NCI-H226 (cell line): ENCODE measurements at regions not wholly inside any gene's neighbourhood (a gene's known extent, or its start where the extent isn't known, plus 50 kb on each side); places are given as distances from the start of the nearest gene placed in this dataset.
A peak's percentile ranks its signal among the peaks of the same experiment; 100 is the strongest.
"Not testable (repeated sequence)": the region's sequence is repeated elsewhere in the genome, so short reads cannot be mapped to it uniquely, and the experiment has no call there.

ENCODE experiments used
- DNase-seq: peaks from one replicate; pipeline ENCODE4 v3.0.0-alpha.2; 2015

DNA sequence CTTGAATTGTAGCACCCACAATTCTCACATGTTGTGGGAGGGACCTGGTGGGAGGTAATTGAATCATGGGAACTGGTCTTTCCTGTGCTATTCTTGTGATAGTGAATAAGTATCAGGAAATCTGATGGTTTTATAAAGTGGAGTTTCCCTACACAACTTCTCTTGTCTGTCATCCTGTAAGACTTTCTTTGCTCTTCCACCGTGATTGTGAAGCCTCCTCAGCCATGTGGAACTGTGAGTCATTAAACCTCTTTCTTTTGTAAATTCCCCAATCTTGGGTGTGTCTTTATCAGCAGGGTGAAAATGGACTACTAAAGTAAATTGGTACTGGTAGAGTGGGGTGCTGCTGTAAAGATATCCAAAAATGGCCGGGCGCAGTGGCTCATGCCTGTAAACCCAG is 215.6 kb downstream of the LIG4 start:
- peak; percentile 4 for DNase-seq

DNA sequence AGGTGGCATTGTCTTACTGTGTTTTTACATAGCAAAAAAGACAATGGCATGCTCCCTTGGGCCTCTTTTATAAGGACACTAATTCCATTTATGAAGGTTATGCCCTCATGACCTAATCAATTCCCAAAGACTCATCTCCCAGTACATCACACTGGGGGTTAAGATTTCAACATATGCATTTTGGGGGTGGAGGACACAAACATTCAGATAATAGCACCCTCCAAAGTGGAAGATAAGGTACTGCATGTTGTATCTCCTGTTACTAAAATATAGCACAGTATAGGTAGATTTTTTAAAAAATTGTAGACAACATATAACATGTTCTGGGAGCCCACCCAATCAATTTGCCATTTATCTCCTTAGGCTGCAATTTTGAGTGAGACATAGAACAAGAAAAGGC is 221.2 kb downstream of the LIG4 start:
- no peak for DNase-seq

DNA sequence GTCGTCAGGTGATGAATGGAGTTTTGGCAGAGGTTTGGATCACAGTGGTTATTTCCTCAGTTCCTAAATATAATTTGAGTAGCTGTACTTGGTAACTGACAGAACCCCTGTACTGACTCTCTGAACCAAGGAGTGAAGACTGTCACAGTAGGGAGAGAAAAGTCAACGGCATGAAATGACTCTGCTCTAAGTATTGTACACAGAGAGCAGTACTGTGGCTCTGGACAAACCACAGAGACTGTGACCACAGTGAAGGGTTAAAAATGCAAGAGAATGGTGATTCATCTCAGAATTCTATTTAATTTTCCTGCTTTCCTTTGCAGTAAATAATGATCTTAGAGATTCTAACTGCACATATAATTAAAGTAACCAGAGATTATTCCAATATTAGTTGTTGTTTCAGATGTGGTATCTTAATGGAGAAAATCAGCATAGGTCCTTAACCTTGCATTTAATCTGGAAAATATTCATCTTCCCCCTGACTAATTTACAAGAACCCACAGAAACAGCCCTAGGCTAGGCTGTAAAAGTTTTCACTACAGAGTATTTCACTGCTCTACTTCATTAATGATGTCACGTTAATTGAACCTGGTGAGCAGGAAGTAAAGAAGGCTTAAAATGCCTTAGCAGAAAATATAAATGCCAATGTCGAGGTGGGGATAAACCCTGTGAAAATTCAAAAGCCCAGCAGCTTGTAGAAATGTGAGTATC is 221.9 kb downstream of the LIG4 start:
- no peak for DNase-seq

DNA sequence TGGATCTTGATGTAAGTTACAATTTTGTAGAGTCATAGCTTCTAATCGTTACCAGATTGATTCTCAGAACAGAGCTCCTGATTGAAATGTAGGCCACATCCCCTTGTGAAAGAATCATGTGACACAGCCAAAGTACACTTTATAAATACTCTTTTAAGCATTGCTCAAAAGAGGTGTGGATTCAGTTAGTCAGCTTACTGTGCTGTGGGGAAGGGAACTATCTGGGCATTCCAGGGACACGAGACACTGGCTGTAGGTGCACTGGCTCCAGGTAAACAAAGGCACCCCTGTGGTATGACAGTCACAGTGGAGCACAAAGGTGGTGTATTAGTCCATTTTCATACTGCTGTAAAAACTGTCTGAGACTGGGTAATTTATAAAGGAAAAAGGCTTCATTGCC is 222.8 kb downstream of the LIG4 start:
- DNase-seq: peak; percentile 4

DNA sequence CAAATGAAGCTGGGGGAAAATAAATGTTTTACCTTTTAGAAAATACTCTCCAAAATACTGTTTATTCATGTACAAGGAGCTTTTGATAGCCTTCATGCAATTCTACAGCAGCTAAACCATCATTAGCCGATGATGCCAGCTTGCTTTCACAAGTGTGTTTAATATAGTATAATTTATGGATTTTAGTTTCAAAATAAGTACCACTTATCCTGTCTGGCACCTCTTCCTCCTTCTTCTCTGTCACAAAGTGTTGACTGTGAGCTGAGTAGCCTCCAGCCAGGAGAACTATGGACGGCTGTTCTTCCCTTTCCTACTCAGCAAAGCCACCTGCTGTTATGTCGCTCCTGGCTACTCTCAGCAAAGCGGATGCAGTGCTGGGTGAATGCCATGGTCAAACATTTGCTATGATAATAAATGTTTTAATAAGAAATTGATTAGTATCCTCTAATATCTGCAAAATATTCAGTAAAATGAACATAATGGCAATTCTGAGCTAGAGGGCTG is 238.2 kb downstream of the LIG4 start:
- DNase-seq: no peak

DNA sequence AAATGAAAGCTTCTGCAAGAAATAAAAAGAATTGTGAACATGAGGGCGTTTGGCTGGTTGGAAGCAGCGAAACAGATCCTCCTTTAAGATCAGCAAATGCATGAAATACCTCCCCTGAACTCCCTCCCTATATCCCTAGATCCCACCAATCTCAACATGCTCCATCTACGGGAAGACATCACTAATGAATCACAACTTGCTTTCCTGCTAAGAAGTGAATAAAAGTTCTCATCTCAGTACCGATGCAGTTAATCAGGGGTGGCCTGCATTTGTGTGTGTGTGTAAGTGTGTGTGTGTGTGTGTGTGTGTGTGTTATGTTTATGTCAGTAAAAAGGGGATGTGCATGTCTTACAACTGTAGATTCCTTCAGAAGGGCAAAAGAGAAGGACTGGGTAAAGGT is 238.7 kb downstream of the LIG4 start:
- DNase-seq: no peak

DNA sequence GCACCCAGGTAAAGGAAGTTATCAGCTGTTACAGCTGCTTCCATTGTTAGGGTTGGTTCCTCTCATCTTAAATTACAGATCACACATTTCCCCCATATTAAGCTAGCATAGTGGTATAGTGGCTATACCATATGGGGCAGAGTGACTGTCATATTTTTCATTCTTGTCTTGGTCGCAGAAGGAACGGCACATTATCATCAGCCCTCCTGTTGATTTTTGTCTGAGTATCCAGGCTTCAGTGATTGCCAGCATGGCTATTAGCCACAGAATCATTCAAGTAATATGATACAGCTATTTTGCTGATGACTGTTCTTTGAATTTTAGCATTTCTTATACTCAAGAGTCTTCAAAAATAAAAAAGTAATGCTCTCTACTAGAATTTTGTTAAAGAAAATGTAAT is 240.9 kb downstream of the LIG4 start:
- no peak for DNase-seq

DNA sequence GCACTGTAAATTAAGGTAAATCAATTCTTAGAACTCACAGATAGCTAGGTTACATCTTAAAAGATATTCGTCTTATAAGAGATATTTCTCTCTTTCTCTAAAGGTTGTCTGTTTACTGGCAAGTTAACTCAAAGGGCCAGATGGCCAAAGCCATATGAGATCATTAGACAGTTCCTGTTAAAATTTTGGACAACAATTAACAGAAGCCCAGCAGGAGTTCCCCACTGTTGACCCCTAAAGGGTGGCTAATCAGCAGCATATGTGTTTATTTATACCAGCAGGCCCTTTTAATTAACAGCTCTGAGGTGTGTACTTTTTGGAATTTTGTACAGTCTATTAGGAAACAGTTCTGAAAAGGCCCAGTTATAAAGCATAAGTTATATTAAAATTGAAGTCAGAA is 245.8 kb downstream of the LIG4 start:
- no peak for DNase-seq

DNA sequence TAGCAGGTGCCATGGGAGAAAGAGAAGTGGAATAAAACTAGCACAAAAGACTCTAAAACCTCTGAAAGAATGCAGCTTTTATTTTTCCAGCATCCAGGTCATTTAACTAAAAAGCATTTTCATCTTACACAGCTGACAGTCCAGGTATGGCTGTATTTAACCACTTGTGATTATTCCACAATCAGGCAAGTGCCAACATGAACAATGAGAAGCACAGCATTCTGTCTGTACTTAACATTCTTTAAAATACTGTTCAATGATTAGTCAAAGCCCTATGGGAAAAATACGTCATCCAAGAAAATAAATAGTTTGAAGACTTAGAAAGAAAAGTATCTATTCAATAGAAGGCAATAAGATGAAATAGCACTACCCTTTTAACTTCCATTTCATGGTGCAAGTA is 246.9 kb downstream of the LIG4 start:
- no peak for DNase-seq

DNA sequence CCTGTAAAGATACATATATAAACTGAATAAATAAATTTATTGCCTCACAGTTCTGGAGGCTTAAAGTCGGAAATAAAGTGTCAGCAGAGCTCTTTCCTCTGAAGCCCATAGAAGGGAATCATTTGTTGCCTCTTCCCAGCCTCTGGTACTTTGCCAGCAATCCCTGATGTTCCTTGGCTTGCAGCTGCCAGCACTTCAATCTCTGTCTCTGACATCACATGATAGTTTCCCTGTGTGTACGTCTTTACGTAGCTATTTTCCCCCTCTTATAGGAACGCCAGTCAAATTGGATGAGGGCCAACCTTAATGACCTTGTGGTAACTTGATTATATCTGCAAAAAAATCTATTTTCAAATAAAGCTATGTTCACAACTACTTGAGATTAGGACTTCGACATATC is 250.9 kb downstream of the LIG4 start:
- no peak for DNase-seq

DNA sequence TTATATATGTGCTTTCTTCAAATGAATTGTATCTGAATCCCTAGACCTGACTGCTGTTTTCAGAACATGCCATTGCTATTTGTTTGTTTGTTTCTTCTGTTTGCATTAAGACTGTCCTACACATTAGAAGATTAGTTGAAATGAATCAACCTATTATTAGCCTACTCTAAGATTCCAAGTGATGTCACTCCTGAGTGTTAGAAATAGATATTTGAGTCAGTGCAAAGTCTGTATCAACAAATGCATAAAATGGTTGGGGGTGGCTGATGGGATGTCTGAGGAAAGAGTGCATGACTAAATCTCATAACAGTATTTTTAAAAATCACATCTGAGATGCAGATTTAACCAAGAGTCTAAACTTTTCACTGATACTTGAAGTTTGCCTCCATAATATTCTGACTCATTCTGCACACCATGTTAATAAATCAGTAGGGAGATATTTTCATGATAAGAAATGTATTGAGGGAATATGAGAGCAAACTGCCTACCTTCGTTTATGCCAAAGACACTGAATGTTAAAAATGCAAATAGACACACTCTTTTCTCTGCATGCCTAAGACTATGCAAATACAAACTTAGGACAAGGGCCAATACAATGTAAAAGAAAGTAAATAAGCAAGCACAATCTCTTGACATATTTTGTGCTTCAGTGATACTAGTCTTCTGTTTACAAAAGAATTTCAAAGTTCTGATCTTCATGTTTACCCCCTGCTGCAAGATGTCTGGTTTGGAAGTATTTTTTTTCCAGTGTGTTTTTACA is 253.3 kb downstream of the LIG4 start:
- no peak for DNase-seq

DNA sequence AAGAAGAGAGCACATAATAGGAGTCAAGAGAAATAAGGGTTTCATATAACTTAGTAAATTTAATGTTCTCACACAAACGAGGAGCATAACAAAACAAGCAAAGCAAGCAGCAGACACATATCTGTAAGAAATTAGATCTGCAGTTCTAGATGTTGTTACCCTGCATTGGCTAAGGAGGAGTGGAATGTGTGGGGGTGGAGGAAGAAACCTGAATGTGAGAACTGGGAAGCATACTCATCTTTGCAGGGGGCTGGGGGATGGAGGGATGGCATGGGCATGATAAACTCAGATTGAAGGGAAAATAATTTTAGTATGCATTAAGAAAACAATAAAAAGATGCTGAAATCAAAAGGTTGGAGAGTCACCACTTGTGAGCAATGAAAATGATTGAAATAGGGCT is 255.0 kb downstream of the LIG4 start:
- no peak for DNase-seq

DNA sequence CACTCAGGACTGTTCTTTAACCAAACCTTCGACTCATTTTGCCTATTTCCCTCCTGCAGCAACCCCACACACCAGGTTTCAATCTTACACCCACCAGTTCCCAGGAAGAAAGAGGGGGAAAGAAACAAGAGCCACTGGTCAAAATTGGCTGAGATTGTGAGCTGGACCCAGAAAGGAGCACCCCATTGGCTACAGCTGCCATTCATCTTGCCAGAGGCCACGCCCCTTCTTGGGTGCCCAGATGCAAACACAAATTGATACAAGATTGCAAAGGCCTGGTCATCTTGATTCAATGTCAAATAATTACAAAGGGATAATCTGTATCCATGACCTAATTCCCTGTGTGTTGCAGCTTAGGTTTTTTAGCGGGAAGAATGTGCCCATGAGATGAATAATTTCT is 258.4 kb downstream of the LIG4 start:
- DNase-seq: no peak

DNA sequence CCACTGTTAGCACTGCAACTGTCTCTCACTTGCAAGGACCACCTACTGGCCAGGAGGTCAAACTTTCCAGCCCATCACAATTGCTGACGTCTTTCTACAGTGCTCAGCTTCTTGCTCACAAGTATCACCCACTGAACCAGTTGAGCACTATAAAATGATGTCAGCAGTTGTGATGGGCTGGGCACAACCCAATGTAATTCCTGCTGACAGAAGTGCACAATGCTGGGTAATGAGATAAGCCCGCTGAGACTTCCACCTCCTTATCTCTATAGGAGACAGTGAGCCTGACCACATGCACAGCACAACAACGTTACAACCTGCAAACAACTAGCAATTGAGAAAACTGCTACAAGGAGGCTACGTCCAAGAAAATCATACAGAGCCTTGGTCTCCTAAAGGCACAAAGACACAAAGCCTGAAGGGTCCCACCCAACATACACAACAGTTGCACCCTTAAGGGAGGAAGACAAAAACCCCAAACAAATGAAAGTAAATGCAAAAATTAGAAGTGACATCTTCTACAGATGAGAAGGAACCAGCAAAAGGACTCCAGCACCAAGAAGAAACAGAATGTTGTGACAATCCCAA is 273.2 kb downstream of the LIG4 start:
- peak; percentile 6 for DNase-seq

DNA sequence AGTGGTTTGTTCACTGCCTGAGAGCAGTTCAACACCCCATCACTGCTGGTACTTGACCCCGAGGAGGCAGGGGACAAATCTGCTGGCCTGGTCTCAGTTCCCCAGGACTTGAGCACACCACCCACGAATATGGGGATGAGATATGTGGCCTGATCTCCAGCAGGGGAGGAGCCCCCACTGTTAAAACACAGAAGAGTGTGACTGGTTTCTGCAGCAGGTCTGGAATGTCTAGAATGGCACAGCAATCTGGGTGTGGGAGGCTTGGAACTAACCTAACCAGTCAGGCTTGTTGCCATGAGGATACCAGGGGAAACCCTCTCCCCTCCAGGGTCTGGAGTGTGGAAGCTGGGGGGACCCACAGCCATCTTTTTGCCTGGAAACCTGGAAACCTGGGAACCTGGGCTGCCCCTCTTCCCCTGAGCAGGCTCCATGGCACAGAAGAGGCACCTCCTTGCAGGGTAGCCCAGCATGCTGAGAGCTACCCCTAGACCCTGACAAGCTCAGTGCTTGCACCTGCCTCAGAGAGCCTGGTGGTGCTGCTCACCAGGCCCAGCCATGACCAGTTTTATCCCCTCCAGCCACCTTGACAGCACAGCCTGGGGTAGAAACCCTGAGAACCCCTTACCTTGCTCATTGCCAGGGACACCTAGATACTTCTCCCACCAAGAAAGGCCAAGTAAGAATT is 273.8 kb downstream of the LIG4 start:
- no peak for DNase-seq

DNA sequence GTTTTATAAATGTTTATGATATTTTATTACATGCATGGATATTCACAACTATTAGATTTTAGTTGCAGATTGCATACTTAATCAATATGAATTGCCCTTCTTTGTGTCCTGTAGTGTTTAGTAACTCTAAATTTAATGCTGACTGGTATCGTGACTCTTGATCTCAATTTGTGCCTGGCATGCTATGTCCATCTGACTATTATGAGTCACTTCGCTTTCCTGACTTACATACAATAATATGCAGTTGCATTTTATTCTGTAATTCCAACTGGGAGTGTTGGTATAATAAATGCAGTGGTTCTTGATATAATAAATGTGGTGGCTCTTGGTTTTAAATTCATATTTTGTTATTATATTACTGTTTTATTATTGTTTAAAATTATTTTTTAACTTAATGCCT is 277.5 kb downstream of the LIG4 start:
- DNase-seq: peak; percentile 14

DNA sequence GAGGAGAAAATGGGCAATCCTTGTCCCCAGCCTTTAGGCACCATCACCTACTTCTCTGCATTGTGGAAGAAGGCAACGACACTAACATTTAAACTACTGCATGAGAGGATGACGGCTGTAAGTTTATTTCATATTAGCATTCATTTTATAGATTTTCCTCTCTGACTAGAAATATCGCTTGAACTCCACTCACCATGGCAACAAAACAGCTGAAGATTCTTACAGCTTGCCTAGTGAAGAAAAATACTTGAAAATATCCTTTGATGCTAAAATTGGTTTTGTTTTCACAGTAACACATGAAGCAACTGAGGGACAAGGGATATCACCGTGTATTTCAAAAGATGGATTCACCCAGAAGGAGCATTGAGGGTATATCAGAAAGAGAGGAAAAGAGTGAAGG is 284.3 kb downstream of the LIG4 start:
- no peak for DNase-seq

DNA sequence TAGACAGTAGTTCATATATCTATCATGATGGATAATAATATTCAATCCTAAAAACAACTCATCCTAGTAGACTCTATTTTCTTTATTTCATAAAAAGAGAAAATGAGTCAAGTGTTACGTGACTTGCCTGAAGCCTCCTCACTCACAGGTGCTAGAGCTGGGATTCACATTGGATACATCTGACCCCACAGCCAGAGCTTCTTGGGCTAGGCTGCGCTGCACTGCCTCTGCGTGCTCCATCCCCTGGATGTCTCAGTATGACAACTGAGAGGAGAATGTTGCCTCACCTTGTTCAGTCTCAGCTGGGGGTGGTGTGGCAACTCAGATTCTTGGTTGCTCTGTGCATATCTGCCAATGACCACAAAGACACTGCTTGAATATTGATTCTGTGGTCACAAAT is 286.6 kb downstream of the LIG4 start:
- DNase-seq: no peak

DNA sequence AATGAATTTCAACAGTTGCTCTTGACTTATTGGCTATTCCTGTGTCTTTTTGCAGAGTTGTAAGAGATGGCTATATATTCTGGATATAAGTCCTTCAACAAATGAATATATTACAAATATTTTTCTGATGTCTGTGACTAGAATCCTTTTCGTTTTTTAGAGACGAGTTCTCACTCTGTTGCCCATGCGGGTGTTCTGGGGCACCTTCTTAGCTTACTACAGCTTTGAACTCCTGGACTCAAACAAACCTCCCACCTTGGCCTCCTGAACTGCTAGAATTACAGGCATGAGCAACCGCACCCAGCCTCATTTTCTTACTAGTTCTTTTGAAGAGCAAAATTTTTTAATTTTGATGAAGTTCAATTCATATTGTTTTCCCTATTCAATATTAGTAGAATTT is 287.8 kb downstream of the LIG4 start:
- no peak for DNase-seq

DNA sequence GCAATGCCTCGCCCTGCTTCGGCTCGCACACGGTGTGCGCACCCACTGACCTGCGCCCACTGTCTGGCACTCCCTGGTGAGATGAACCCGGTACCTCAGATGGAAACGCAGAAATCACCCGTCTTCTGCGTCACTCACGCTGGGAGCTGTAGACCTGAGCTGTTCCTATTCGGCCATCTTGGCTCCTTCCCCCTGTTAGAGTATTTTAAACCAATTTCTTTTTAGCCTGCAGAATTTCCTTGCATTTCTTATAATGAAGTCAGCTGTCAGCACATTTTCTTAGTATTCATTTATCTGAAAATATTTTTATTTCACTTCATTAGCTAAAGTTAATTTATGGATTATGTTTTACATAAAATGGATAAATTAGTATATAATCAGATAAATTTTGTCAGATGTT is 288.8 kb downstream of the LIG4 start:
- not testable (repeated sequence) for DNase-seq

DNA sequence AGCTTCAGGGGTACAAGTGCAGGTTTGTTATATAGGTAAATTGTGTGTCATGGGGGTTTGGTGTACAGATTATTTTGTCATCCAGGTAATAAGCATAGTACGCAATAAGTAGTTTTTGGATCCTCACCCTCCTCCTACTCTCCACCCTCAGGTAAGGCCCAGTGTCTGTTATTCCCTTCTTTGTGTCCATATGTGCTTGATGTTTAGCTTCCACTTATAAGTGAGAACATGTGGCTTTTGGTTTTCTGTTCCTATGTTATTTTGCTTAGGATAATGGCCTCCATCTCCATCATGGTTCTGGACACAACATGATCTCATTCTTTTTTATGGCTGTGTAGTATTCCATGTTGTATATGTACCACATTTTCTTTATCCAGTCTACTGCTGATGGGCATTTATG is 298.4 kb downstream of the LIG4 start:
- DNase-seq: not testable (repeated sequence)

DNA sequence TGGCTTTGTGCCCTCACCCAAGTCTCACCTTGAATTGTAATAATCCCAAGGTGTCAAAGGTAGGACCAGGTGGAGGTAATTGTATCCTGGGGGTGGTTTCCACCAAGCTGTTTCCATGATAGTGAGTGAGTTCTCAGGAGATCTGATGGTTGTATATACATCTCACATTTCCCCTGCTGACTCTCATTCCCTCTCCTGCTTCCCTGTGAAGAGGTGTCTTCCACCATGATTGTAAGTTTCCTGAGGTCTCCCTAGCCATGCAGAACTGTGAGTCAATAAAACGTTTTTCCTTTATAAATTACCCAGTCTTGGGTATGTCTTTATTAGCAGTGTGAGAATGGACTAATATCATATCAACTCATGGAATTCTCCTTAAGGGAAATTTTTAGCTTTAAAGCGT is 302.6 kb downstream of the LIG4 start:
- DNase-seq: no peak

DNA sequence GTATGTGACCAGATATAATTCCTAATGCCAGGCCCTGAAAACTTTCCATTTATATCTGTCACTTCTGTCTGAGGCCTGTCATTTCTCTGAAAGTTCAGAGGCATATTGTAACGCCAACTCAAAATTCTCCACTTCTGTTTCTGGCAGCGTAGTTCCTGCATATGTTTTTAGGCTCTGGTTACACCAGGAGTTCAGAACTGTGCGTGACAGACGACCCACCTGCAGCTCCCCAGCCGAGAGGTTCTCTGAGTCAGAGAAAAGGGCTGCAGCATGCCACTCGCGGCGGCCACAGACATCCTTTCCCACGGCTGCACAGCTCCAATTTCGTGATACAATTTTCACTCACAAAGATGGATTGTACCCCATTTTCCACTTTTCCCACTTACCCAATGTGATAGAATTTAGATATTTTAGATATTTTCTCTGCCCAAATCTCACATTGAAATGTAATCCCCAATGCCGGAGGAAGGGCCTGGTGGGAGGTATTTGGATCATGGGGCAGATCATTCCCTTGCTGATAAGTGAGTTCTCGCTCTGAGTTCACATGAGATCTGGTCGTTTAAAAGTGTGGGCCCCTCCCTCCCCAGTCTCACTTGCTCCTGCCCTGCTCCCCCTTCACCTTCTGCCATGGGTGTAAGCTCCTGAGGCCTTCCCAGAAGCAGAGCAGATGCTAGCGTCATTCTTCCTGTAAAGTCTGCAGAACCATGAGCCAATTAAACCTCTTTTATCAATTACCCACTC is 308.1 kb downstream of the LIG4 start:
- no peak for DNase-seq
